Mesendoderm (in vitro differentiated cells): ENCODE measurements at regions not wholly inside any gene's neighbourhood (a gene's known extent, or its start where the extent isn't known, plus 50 kb on each side); places are given as distances from the start of the nearest gene placed in this dataset.

Experiments
- DNase-seq: peaks from one replicate; pipeline ENCODE4 v3.0.0; 2013
- H2AK5ac ChIP-seq: 2 replicates; pipeline ENCODE4 v1.6.1; 2013; ENCODE audit warnings: low read length, inconsistent platforms
- H2BK120ac ChIP-seq: 2 replicates; pipeline ENCODE4 v1.6.1; 2013; ENCODE audit warnings: low read depth, mild to moderate bottlenecking, low read length, moderate library complexity, mixed read lengths
- H2BK15ac ChIP-seq: replicated peaks from 2 replicates; pipeline ENCODE4 v1.6.1; 2013; ENCODE audit warnings: low read depth, mild to moderate bottlenecking, moderate library complexity
- H2BK5ac ChIP-seq: 2 replicates; pipeline ENCODE4 v1.6.1; 2013; ENCODE audit warnings: low read length, inconsistent platforms
- H3K18ac ChIP-seq: 2 replicates; pipeline ENCODE4 v1.6.1; 2013; ENCODE audit warnings: mild to moderate bottlenecking, low read length, mixed read lengths
- H3K23ac ChIP-seq: one replicate; pipeline ENCODE4 v1.6.1; 2013; ENCODE audit warnings: low read length
- H3K27ac ChIP-seq: 2 replicates; pipeline ENCODE4 v1.5.1; 2013; ENCODE audit warnings: low read depth, mild to moderate bottlenecking, inconsistent platforms, low read length, moderate library complexity
- H3K27me3 ChIP-seq: 2 replicates; pipeline ENCODE4 v1.6.1; 2013; ENCODE audit warnings: low read length, control low read depth, mild to moderate bottlenecking, inconsistent platforms; ENCODE audit not compliant: insufficient read depth, poor library complexity
- H3K36me3 ChIP-seq: 2 replicates; pipeline ENCODE4 v1.6.1; 2013; ENCODE audit warnings: low read length, inconsistent platforms; ENCODE audit not compliant: control insufficient read depth, insufficient read depth
- H3K4ac ChIP-seq: one replicate; pipeline ENCODE4 v1.6.1; 2013; ENCODE audit warnings: low read depth, mild to moderate bottlenecking, low read length, moderate library complexity
- H3K4me1 ChIP-seq: 2 replicates; pipeline ENCODE4 v1.6.1; 2013; ENCODE audit warnings: low read depth, low read length, inconsistent platforms; ENCODE audit not compliant: control insufficient read depth
- H3K4me2 ChIP-seq: 2 replicates; pipeline ENCODE4 v1.6.1; 2013; ENCODE audit warnings: low read length
- H3K4me3 ChIP-seq: 2 replicates; pipeline ENCODE4 v1.5.1; 2013; ENCODE audit warnings: mild to moderate bottlenecking, low read length
- H3K56ac ChIP-seq: one replicate; pipeline ENCODE4 v1.6.1; 2013; ENCODE audit warnings: low read length
- H3K79me1 ChIP-seq: 2 replicates; pipeline ENCODE4 v1.6.1; 2013; ENCODE audit warnings: low read length, inconsistent platforms
- H3K79me2 ChIP-seq: 2 replicates; pipeline ENCODE4 v1.6.1; 2013; ENCODE audit warnings: mild to moderate bottlenecking, low read length; ENCODE audit not compliant: control insufficient read depth, insufficient read depth
- H3K9ac ChIP-seq: 2 replicates; pipeline ENCODE4 v1.6.1; 2013; ENCODE audit warnings: low read length, inconsistent platforms
- H4K5ac ChIP-seq: one replicate; pipeline ENCODE4 v1.6.1; 2013; ENCODE audit warnings: low read length
- H4K8ac ChIP-seq: one replicate; pipeline ENCODE4 v1.6.1; 2013; ENCODE audit warnings: low read depth, mild to moderate bottlenecking, control low read depth, low read length, moderate library complexity
- WGBS: extraction: QIAGEN DNeasy Blood & Tissue Kit; methylation state at CpG from one replicate; pipeline ENCODE4 v1.1.7; 2013; ENCODE audit warnings: low lambda C conversion rate, missing lambda C conversion rate; ENCODE audit not compliant: insufficient coverage; ENCODE audit errors: extremely low coverage; 5-methylcytosine and 5-hydroxymethylcytosine counted together

- H2BK5ac ChIP-seq = no peak overlapping the region
- H3K79me1 ChIP-seq = no peaks in the 10 kb centered on the region
- H3K4me1 ChIP-seq = peaks cover 4% of the 10 kb centered on the region
- no peak overlapping the region for H3K4me2 ChIP-seq
- no peak overlapping the region for H2BK120ac ChIP-seq
- DNase-seq = no peak
- H3K18ac ChIP-seq = no peak overlapping the region
- H3K23ac ChIP-seq = no peak overlapping the region
- H3K4ac ChIP-seq = no peak overlapping the region
- H3K79me2 ChIP-seq = no peaks in the 10 kb centered on the region
- H4K5ac ChIP-seq = no peak overlapping the region
- no peak overlapping the region for H4K8ac ChIP-seq
- H3K36me3 ChIP-seq = no peaks in the 10 kb centered on the region
- no peaks in the 10 kb centered on the region for H3K27me3 ChIP-seq
- H2BK15ac ChIP-seq = no peak overlapping the region
- no peak overlapping the region for H2AK5ac ChIP-seq
- no peak overlapping the region for H3K27ac ChIP-seq
- H3K9ac ChIP-seq = no peak overlapping the region
- H3K56ac ChIP-seq = no peak overlapping the region
- WGBS = no CpG with 5 or more reads among the region's 3 CpGs
- H3K4me3 ChIP-seq = no peak overlapping the region
Observed at GRCh38 chr20:11302436-11302835, 615.3 kb upstream of the BTBD3 start.

- no peak overlapping the region for H3K56ac ChIP-seq
- H2BK15ac ChIP-seq = no peak overlapping the region
- H3K4me1 ChIP-seq = peaks cover 4% of the 10 kb centered on the region
- no peak overlapping the region for H2BK5ac ChIP-seq
- no CpG with 5 or more reads among the region's 3 CpGs for WGBS
- H3K4me3 ChIP-seq = no peak overlapping the region
- no peak overlapping the region for H3K9ac ChIP-seq
- H3K79me1 ChIP-seq = no peaks in the 10 kb centered on the region
- H3K18ac ChIP-seq = no peak overlapping the region
- no peak overlapping the region for H2AK5ac ChIP-seq
- H3K79me2 ChIP-seq = no peaks in the 10 kb centered on the region
- H3K36me3 ChIP-seq = no peaks in the 10 kb centered on the region
- no peak overlapping the region for H2BK120ac ChIP-seq
- H3K4me2 ChIP-seq = no peak overlapping the region
- H4K5ac ChIP-seq = no peak overlapping the region
- no peaks in the 10 kb centered on the region for H3K27me3 ChIP-seq
- no peak overlapping the region for H3K23ac ChIP-seq
- no peak for DNase-seq
- H3K27ac ChIP-seq = no peak overlapping the region
- H3K4ac ChIP-seq = no peak overlapping the region
- H4K8ac ChIP-seq = no peak overlapping the region
Observed at GRCh38 chr20:11304795-11305194, 612.9 kb upstream of the BTBD3 start.

GRCh38 chr20:11305406-11305805 is 612.3 kb upstream of the BTBD3 start:
- no peak overlapping the region for H4K5ac ChIP-seq
- no peak overlapping the region for H3K4me3 ChIP-seq
- no peaks in the 10 kb centered on the region for H3K36me3 ChIP-seq
- H2BK5ac ChIP-seq = peak overlapping the region; percentile 11
- no peak overlapping the region for H3K56ac ChIP-seq
- no peak overlapping the region for H2AK5ac ChIP-seq
- peaks cover 4% of the 10 kb centered on the region for H3K4me1 ChIP-seq
- no peak overlapping the region for H3K18ac ChIP-seq
- H3K79me2 ChIP-seq = no peaks in the 10 kb centered on the region
- no peaks in the 10 kb centered on the region for H3K27me3 ChIP-seq
- H3K4me2 ChIP-seq = no peak overlapping the region
- WGBS = no CpG with 5 or more reads among the region's 2 CpGs
- peak; percentile 29 for DNase-seq
- H3K79me1 ChIP-seq = no peaks in the 10 kb centered on the region
- no peak overlapping the region for H3K4ac ChIP-seq
- H4K8ac ChIP-seq = no peak overlapping the region
- H3K27ac ChIP-seq = no peak overlapping the region
- H3K9ac ChIP-seq = no peak overlapping the region
- H2BK15ac ChIP-seq = no peak overlapping the region
- no peak overlapping the region for H2BK120ac ChIP-seq
- H3K23ac ChIP-seq = no peak overlapping the region

- H3K79me2 ChIP-seq = no peaks in the 10 kb centered on the region
- H2BK120ac ChIP-seq = no peak overlapping the region
- no peak for DNase-seq
- no peak overlapping the region for H4K8ac ChIP-seq
- no peak overlapping the region for H4K5ac ChIP-seq
- H3K4me2 ChIP-seq = no peak overlapping the region
- no CpG with 5 or more reads among the region's 3 CpGs for WGBS
- H3K18ac ChIP-seq = no peak overlapping the region
- H3K79me1 ChIP-seq = no peaks in the 10 kb centered on the region
- H3K27ac ChIP-seq = no peak overlapping the region
- H3K9ac ChIP-seq = no peak overlapping the region
- H3K4me1 ChIP-seq = no peaks in the 10 kb centered on the region
- H2BK5ac ChIP-seq = no peak overlapping the region
- no peaks in the 10 kb centered on the region for H3K27me3 ChIP-seq
- no peaks in the 10 kb centered on the region for H3K36me3 ChIP-seq
- no peak overlapping the region for H3K4me3 ChIP-seq
- no peak overlapping the region for H3K56ac ChIP-seq
- H3K4ac ChIP-seq = no peak overlapping the region
- no peak overlapping the region for H2BK15ac ChIP-seq
- H2AK5ac ChIP-seq = no peak overlapping the region
- H3K23ac ChIP-seq = no peak overlapping the region
Observed at GRCh38 chr20:11311659-11312224, 606.0 kb upstream of the BTBD3 start.

- Histone ChIP-seq H3K4ac (no peak overlapping the region), H3K18ac (no peak overlapping the region), H3K27ac (no peak overlapping the region), H3K4me2 (no peak overlapping the region), H3K4me3 (no peak overlapping the region), H3K4me1 (no peaks in the 10 kb centered on the region), H2AK5ac (no peak overlapping the region), H3K23ac (no peak overlapping the region), H3K79me2 (no peaks in the 10 kb centered on the region), H3K56ac (no peak overlapping the region), H3K9ac (no peak overlapping the region), H2BK120ac (no peak overlapping the region), H4K5ac (no peak overlapping the region), H3K79me1 (no peaks in the 10 kb centered on the region), H2BK5ac (no peak overlapping the region), H4K8ac (no peak overlapping the region), H3K27me3 (no peaks in the 10 kb centered on the region), H3K36me3 (no peaks in the 10 kb centered on the region), H2BK15ac (no peak overlapping the region)
- no CpG with 5 or more reads among the region's 2 CpGs for WGBS
- DNase-seq = no peak
Observed at GRCh38 chr20:11315525-11315924, 602.2 kb upstream of the BTBD3 start.

- H4K5ac ChIP-seq = no peak overlapping the region
- no peak overlapping the region for H2BK15ac ChIP-seq
- H3K9ac ChIP-seq = no peak overlapping the region
- H3K4ac ChIP-seq = no peak overlapping the region
- H3K4me2 ChIP-seq = no peak overlapping the region
- no peak for DNase-seq
- H2AK5ac ChIP-seq = no peak overlapping the region
- no peaks in the 10 kb centered on the region for H3K79me2 ChIP-seq
- no peaks in the 10 kb centered on the region for H3K79me1 ChIP-seq
- H2BK120ac ChIP-seq = no peak overlapping the region
- no peak overlapping the region for H3K18ac ChIP-seq
- no peak overlapping the region for H4K8ac ChIP-seq
- H3K27ac ChIP-seq = no peak overlapping the region
- no peak overlapping the region for H3K23ac ChIP-seq
- no peak overlapping the region for H2BK5ac ChIP-seq
- H3K27me3 ChIP-seq = no peaks in the 10 kb centered on the region
- H3K56ac ChIP-seq = no peak overlapping the region
- H3K36me3 ChIP-seq = no peaks in the 10 kb centered on the region
- H3K4me1 ChIP-seq = no peaks in the 10 kb centered on the region
- H3K4me3 ChIP-seq = no peak overlapping the region
Observed at GRCh38 chr20:11316244-11316643, 601.4 kb upstream of the BTBD3 start.
